ENCODE measurements at regions not wholly inside any gene's neighbourhood (a gene's known extent, or its start where the extent isn't known, plus 50 kb on each side); places are given as distances from the start of the nearest gene placed in this dataset.

- TF ChIP-seq CTCF (IDR thresholded peaks at IDR 0.05): no peak
- no peak for TF ChIP-seq POLR2A (IDR thresholded peaks at IDR 0.05)
Measured at GRCh38 chr2:446963-447530, 159.2 kb upstream of the ALKAL2 start.
